ENCODE measurements at regions not wholly inside any gene's neighbourhood (a gene's known extent, or its start where the extent isn't known, plus 50 kb on each side); places are given as distances from the start of the nearest gene placed in this dataset.
"Not testable (repeated sequence)": the region's sequence is repeated elsewhere in the genome, so short reads cannot be mapped to it uniquely, and the experiment has no call there.

DNA sequence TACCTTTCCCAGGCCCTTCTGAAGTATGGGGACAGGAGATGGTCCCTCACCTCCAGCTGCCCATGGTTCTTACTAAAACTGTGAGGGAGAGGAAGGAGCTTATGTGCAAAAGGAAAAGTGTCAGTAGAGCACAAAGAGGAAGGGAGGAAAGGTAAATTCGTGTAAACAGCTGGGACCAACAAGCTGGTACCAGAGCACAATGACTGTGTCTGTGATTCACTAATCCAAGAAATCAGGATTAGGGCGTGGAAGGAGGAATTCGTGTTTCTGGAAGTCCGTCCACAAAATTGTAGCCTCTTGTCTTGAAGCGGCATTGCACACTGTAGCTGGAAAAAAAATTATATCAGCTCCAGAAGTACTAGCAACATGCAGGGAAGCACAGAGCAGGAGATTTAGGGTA, 129.0 kb upstream of the RREB1 start:
- DNase-seq (ENCODE audit: low spot score), result no peak

- no peak for DNase-seq (ENCODE audit: low spot score)
Observed at GRCh38 chr6:6980999-6981597, 126.7 kb upstream of the RREB1 start.

DNA sequence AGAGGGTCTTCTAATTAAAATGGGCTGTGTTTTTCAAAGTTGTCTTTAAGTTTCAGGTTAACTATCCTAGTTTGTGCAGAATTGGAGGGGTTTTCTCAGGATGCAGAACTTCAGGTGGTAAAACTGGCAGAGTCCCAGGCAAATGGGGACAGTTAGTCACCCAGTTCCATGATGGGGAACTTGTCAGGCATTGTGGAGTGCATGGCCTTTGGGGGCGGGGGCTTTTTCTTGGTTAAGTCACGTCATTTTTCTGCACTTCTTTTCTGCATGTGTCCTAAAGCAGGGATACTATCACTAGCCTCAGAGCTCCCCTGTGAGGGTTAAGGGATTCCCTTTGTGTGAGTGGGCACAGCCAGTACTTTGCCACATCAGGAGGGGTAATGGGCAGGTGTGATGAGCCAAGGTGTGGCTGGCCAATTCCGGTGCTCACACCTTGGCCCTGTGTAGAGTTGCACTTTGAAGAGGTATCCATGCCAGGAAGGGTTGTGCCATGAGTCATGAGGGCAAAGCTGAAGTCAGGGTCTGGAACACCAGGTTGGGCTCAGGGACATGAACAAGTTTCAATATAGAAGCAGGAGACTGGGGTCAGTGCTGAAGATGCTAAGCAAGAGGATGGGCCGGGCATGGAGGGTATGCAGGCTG, 126.0 kb upstream of the RREB1 start:
- no peak for DNase-seq (ENCODE audit: low spot score)

DNA sequence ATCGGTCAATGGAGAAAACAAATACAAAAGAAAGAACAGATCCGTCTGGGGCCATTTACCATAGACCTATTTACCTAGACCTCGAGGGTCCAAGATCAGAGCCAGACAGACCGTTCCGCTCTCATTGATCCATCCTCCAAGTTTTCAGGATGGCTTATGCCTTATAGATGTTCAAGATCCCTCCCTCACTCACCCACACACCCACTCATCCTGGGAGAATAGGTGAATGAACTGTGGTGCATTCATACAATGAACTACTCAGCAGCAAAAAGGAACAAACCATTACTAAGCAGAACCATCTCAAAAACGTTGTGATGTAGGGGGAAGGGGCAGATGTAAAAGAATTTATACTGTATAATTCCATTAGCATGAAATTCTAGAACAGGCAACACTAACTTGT, 125.1 kb upstream of the RREB1 start:
- DNase-seq (ENCODE audit: low spot score), result no peak

- no peak for DNase-seq (ENCODE audit: low spot score)
Observed at GRCh38 chr6:6984585-6985366, 123.0 kb upstream of the RREB1 start.

DNA sequence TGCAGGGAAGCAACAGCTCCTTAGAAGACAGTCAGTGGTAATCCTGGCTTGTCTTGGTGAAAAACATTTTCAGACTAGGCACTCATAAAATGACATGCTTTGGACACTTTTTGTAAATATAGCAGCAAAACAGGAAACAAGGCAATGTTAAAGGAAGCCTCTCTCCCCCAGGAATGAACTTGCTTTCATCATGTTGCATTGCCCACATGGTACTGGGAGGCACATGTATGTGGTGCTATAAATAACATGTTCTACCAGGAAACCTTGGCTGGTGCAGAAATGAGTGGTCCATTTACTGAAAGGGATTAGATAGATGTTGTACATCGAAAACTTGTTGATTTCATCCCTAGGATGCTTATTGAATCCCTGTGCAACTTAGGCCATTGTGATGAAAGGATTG, 121.4 kb upstream of the RREB1 start:
- DNase-seq (ENCODE audit: low spot score), result no peak

DNA sequence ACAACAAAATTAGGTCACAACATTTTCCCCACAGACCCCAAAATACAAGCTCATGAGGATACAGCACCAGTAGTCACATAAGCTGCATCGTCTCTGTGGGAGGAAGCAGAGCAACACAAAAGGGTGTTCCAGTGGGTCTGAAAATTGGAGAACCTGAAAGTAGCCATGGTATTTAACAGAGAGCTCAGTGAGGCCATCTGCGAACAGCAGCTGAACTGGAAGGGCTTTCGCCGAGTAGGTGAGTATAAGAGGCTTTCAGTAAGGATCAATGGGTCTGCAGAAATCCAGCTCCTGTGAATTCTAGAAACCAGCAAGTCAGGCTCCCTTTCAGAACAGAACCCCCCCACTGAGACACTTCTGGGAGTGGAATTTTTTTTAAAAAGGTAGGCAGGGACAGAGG, 120.0 kb upstream of the RREB1 start:
- DNase-seq (ENCODE audit: low spot score), result no peak

DNA sequence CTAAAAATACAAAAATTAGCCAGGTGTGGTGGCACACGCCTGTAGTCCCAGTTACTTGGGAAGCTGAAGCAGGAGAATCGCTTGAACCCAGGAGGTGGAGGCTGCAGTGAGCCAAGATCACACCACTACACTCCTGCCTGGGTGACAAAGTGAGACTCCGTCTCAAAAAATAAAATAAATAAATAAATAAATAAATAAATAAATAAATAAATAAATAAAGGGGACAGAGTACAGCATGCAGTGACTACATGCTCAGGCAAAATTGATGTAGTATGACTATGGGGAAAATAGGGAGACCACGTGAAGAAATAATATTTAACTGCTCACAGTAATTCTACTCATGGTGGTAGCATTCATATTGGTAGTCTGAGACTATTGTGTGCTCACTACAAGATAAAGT, 117.7 kb upstream of the RREB1 start:
- DNase-seq (ENCODE audit: low spot score), result not testable (repeated sequence)

- DNase-seq (ENCODE audit: low spot score), result no peak
Observed at GRCh38 chr6:6993503-6994237, 114.1 kb upstream of the RREB1 start.

- DNase-seq (ENCODE audit: low spot score), result no peak
Observed at GRCh38 chr6:6994796-6995195, 113.0 kb upstream of the RREB1 start.

DNA sequence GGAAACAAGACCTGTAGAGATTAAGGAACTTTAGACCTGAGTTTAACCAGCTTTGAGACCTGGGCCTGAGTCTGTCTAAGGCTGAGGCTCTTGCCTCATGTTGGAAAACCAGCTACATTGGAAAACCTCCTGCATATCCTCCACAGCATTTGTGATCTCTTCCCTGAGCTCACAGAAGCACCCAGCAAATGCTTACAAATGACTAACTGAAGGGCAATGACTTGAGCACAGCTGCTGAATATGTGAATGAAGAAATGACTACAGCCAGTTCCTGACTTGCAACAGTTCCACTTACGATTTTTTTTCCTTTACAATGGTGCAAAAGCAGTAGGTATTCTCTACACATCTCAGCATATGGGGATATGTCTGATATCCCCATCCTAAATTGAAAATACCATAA, 112.4 kb upstream of the RREB1 start:
- no peak for DNase-seq (ENCODE audit: low spot score)

GRCh38 chr6:6996124-6996523, 111.6 kb upstream of the RREB1 start:
- no peak for DNase-seq (ENCODE audit: low spot score)

- DNase-seq (ENCODE audit: low spot score), result no peak
Observed at GRCh38 chr6:6997263-6998193, 110.2 kb upstream of the RREB1 start.

DNA sequence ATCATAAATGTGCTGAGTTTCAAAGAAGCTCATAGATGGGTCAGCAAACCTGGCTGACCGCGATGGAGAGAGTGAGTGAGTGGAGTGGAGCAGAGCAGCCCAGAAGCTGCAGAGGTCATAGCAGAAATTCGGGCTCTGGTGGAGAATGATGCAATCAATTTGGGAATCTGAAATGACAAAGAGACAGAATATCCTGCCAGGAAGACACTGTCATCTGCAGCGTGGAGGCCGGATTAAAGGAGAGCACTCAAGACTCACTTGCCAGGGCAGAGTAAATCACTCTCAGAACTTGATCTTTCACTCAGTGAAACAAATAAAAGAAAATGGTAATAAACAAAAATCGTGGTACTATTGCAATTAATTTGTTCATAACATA, 109.6 kb upstream of the RREB1 start:
- no peak for DNase-seq (ENCODE audit: low spot score)

DNA sequence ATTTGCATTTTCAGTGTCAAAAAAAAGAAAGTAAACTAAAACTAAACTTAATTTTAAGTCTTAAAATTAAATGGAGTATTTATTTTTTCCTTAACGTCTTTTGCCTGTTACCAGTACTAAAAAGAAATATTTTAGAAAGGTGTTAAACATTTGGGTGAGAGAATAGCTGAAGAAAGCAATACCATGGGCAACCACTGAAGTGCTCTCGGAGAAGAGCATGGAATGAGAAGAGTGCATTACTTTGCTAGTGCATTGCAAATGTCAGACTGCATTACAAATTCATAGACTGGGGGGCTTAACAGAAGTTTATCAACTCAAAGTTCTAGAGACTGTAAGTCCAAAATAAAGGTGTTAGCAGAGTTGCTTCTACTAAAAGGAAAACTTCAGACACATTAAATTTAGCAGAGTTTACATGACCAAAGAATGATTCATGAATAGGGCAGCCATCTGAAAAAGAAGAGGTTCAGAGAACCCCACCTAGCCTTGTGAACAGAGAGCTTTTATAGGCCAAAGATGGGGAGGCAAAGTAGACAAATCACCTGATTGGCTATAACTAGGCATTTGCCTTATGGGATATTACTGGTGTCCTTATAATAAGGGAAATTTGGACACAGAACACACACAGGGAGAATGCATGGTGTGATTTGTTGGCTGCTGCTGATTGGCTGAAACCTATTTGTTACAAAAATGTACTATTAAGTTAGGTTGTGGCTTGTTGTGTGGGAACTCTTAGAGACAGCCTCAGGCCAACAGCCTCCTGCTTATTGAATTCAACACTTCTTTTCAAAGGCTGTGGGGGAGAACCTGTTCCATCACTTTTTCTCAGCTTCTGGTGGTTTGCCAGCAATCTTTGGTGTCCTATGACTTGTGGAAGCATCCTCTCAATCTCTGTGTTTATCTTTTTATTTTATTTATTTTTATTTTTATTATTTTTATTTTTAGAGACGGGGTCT, 106.7 kb upstream of the RREB1 start:
- DNase-seq (ENCODE audit: low spot score), result no peak

- no peak for DNase-seq (ENCODE audit: low spot score)
Observed at GRCh38 chr6:7003041-7003440, 104.7 kb upstream of the RREB1 start.

GRCh38 chr6:7004581-7005297, 103.0 kb upstream of the RREB1 start:
- DNase-seq (ENCODE audit: low spot score), result no peak

GRCh38 chr6:7006515-7007191, 101.1 kb upstream of the RREB1 start:
- no peak for DNase-seq (ENCODE audit: low spot score)

- no peak for DNase-seq (ENCODE audit: low spot score)
Observed at GRCh38 chr6:7008451-7008988, 99.2 kb upstream of the RREB1 start.

Data from activated CD4-positive, alpha-beta T cell treated with anti-CD3 and anti-CD28 coated beads, Interleukin-2, Interleukin-4, amounts not matched to agents 100 ng/mL and 50 ng/mL, durations not matched to agents 16 hours and 8 hours (primary cell).